Neural progenitor cell (in vitro differentiated cells): ENCODE measurements at regions not wholly inside any gene's neighbourhood (a gene's known extent, or its start where the extent isn't known, plus 50 kb on each side); places are given as distances from the start of the nearest gene placed in this dataset.

Source experiments
- CTCF ChIP-seq: fragments of 200-600 bp; sonication (generic); IDR thresholded peaks from 2 replicates; pipeline ENCODE4 v1.5.1; 2017; ENCODE audit warnings: antibody characterized with exemption, mild to moderate bottlenecking
- EZH2 ChIP-seq: fragments of 200-600 bp; sonication (generic); IDR thresholded peaks from 2 replicates; pipeline ENCODE4 v1.6.1; 2017; ENCODE audit warnings: antibody characterized with exemption, mild to moderate bottlenecking, moderate library complexity

- TF ChIP-seq CTCF (no peak), EZH2 (no peak)
These were observed 206.4 kb upstream of the IL12B start for GRCh38 chr5:159536646-159537045.
